K562 (cell line): ENCODE measurements at regions not wholly inside any gene's neighbourhood (a gene's known extent, or its start where the extent isn't known, plus 50 kb on each side); places are given as distances from the start of the nearest gene placed in this dataset.

ENCODE experiments used
- FOSL1 ChIP-seq: fragments of 200-800 bp; sonication (Bioruptor generic); conservative IDR thresholded peaks from 2 replicates; pipeline ENCODE4 v1.6.1; 2016; ENCODE audit warnings: missing genetic modification characterization, missing compliant biosample characterization
- FOXP4 ChIP-seq: sonication (generic); formaldehyde crosslinking; IDR thresholded peaks from 2 replicates; pipeline ENCODE4 v1.8.0; 2022; ENCODE audit warnings: mild to moderate bottlenecking, missing genetic modification reagents, borderline replicate concordance
- HDAC6 ChIP-seq: IDR thresholded peaks from 2 replicates; pipeline ENCODE4 v1.6.1; 2012; ENCODE audit warnings: low read depth, mild to moderate bottlenecking, control low read depth, inconsistent platforms, low read length, moderate library complexity
- IRF2 ChIP-seq: sonication (generic); formaldehyde crosslinking; IDR thresholded peaks from 2 replicates; pipeline ENCODE4 v1.8.1; 2022; ENCODE audit warnings: mild to moderate bottlenecking, missing genetic modification reagents
- JUN ChIP-seq, 2 experiments: sonication (generic) in 1 of 2; formaldehyde crosslinking in 1 of 2; IDR thresholded peaks; 2 replicates each; pipeline versions ENCODE4 v1.6.1 to v1.8.0; 2012 to 2022; ENCODE audit warnings: borderline replicate concordance in 2 of 2, mild to moderate bottlenecking in 2 of 2, improper control_type of control experiment in 1 of 2, low read depth in 1 of 2, low read length in 1 of 2, missing genetic modification reagents in 1 of 2
- JUND ChIP-seq, 2 experiments: IDR thresholded peaks; 2 replicates in 1 of 2; 3 replicates in 1 of 2; pipeline ENCODE4 v1.6.1; 2011; ENCODE audit warnings: borderline replicate concordance in 2 of 2, low read depth in 2 of 2, low read length in 2 of 2, improper control_type of control experiment in 1 of 2, missing biosample characterization in 1 of 2, missing genetic modification characterization in 1 of 2, missing genetic modification reagents in 1 of 2
- RAD51 ChIP-seq: fragments of 450-650 bp; IDR thresholded peaks from 2 replicates; pipeline ENCODE4 v1.7.1; 2016; ENCODE audit warnings: low read depth, mild to moderate bottlenecking, borderline replicate concordance
- ZNF134 ChIP-seq: fragments of 250-450 bp; sonication (Bioruptor Pico); conservative IDR thresholded peaks from 2 replicates; pipeline ENCODE4 v1.4.0; 2020
- ZNF785 ChIP-seq: fragments of 250-450 bp; sonication (Bioruptor Pico); IDR thresholded peaks from 2 replicates; pipeline ENCODE4 v1.4.0; 2020; ENCODE audit warnings: mild to moderate bottlenecking
- TF ChIP-seq, protein P1 (sequence below), 2 experiments: IDR thresholded peaks; 2 replicates each; pipeline ENCODE4 v1.6.1; 2012; ENCODE audit warnings: improper control_type of control experiment in 2 of 2, low read depth in 2 of 2, low read length in 2 of 2, borderline replicate concordance in 1 of 2
- TF ChIP-seq, protein P2 (sequence below): sonication (generic); formaldehyde crosslinking; IDR thresholded peaks from 2 replicates; pipeline ENCODE4 v1.8.1; 2023; ENCODE audit warnings: mild to moderate bottlenecking, missing genetic modification reagents
- TF ChIP-seq, protein P3 (sequence below): fragments of 250-450 bp; sonication (Bioruptor Pico); IDR thresholded peaks from 2 replicates; pipeline ENCODE4 v1.8.0; 2022; ENCODE audit warnings: moderate library complexity, mild to moderate bottlenecking, inconsistent platforms
- TF ChIP-seq, protein P4 (sequence below): fragments of 250-450 bp; sonication (Bioruptor Pico); IDR thresholded peaks from 2 replicates; pipeline ENCODE4 v1.5.0; 2020; ENCODE audit warnings: mild to moderate bottlenecking, borderline replicate concordance

DNA sequence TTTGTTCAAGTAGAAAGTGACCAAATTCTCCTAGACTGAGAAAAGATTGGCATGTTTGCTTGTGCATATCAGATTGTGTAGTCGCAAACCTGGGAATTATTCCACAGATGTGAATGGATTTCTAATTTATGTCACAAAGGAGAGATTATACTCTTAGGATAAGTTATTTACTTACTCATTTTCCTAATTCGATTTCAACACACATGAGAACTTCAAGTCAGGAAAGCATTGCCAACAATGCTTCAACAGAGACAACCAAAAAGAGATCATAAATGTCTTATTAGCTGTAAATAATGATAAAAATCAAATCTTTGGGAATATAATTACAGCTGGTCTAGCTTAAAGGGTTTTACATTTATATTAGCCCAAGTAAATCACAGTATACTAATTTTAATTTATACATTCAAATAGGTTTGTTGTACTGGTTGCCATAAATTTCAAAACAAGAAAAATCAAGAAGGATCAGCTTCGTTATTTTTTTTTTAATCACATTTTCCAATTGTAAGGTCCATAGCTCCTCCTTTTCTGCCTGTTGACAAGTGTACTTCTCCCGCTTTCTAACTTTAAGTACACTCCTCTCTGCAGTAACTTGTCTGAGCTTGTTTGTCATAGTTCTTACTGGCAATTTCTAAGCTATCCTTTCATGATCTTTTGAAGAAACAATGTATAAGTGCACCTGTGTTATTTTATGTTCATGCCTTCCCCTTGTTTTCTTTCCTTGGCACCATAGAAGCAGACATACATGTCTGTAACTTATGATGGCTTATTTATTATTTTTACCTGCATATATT, 246.6 kb downstream of the DEPDC1B start:
- TF ChIP-seq ZNF134: no peak
- TF ChIP-seq FOSL1: no peak
- TF ChIP-seq ZNF785: no peak
- no peak for TF ChIP-seq RAD51
- no peak for TF ChIP-seq HDAC6
- TF ChIP-seq JUND (IDR thresholded peaks at IDR 0.05; ENCODE audit: borderline replicate concordance, low read depth, low read length): no peak
- no peak for TF ChIP-seq JUND (tag; IDR thresholded peaks at IDR 0.05; ENCODE audit: borderline replicate concordance, low read depth, low read length)
- TF ChIP-seq FOXP4 (CRISPR knock-in tag): no peak
- TF ChIP-seq, protein P1, sequence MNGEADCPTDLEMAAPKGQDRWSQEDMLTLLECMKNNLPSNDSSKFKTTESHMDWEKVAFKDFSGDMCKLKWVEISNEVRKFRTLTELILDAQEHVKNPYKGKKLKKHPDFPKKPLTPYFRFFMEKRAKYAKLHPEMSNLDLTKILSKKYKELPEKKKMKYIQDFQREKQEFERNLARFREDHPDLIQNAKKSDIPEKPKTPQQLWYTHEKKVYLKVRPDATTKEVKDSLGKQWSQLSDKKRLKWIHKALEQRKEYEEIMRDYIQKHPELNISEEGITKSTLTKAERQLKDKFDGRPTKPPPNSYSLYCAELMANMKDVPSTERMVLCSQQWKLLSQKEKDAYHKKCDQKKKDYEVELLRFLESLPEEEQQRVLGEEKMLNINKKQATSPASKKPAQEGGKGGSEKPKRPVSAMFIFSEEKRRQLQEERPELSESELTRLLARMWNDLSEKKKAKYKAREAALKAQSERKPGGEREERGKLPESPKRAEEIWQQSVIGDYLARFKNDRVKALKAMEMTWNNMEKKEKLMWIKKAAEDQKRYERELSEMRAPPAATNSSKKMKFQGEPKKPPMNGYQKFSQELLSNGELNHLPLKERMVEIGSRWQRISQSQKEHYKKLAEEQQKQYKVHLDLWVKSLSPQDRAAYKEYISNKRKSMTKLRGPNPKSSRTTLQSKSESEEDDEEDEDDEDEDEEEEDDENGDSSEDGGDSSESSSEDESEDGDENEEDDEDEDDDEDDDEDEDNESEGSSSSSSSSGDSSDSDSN (IDR thresholded peaks at IDR 0.05; ENCODE audit: borderline replicate concordance in 1 of 2, low read depth in 2 of 2, low read length in 2 of 2): no peak
- no peak for TF ChIP-seq JUN (IDR thresholded peaks at IDR 0.05; ENCODE audit: borderline replicate concordance, low read depth, low read length)
- TF ChIP-seq JUN (CRISPR knock-in tag; IDR thresholded peaks at IDR 0.05; ENCODE audit: borderline replicate concordance): no peak
- TF ChIP-seq, protein P2, sequence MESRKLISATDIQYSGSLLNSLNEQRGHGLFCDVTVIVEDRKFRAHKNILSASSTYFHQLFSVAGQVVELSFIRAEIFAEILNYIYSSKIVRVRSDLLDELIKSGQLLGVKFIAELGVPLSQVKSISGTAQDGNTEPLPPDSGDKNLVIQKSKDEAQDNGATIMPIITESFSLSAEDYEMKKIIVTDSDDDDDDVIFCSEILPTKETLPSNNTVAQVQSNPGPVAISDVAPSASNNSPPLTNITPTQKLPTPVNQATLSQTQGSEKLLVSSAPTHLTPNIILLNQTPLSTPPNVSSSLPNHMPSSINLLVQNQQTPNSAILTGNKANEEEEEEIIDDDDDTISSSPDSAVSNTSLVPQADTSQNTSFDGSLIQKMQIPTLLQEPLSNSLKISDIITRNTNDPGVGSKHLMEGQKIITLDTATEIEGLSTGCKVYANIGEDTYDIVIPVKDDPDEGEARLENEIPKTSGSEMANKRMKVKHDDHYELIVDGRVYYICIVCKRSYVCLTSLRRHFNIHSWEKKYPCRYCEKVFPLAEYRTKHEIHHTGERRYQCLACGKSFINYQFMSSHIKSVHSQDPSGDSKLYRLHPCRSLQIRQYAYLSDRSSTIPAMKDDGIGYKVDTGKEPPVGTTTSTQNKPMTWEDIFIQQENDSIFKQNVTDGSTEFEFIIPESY (CRISPR knock-in tag): no peak
- TF ChIP-seq IRF2 (CRISPR knock-in tag): no peak
- TF ChIP-seq, protein P3, sequence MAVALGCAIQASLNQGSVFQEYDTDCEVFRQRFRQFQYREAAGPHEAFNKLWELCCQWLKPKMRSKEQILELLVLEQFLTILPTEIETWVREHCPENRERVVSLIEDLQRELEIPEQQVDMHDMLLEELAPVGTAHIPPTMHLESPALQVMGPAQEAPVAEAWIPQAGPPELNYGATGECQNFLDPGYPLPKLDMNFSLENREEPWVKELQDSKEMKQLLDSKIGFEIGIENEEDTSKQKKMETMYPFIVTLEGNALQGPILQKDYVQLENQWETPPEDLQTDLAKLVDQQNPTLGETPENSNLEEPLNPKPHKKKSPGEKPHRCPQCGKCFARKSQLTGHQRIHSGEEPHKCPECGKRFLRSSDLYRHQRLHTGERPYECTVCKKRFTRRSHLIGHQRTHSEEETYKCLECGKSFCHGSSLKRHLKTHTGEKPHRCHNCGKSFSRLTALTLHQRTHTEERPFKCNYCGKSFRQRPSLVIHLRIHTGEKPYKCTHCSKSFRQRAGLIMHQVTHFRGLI: no peak
- TF ChIP-seq, protein P4, sequence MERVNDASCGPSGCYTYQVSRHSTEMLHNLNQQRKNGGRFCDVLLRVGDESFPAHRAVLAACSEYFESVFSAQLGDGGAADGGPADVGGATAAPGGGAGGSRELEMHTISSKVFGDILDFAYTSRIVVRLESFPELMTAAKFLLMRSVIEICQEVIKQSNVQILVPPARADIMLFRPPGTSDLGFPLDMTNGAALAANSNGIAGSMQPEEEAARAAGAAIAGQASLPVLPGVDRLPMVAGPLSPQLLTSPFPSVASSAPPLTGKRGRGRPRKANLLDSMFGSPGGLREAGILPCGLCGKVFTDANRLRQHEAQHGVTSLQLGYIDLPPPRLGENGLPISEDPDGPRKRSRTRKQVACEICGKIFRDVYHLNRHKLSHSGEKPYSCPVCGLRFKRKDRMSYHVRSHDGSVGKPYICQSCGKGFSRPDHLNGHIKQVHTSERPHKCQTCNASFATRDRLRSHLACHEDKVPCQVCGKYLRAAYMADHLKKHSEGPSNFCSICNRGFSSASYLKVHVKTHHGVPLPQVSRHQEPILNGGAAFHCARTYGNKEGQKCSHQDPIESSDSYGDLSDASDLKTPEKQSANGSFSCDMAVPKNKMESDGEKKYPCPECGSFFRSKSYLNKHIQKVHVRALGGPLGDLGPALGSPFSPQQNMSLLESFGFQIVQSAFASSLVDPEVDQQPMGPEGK (CRISPR knock-in tag): no peak
